NCI-H526 treated with DMSO at 0.1 percent for 48 hours (cell line): ENCODE measurements at regions not wholly inside any gene's neighbourhood (a gene's known extent, or its start where the extent isn't known, plus 50 kb on each side); places are given as distances from the start of the nearest gene placed in this dataset.
"Not testable (repeated sequence)": the region's sequence is repeated elsewhere in the genome, so short reads cannot be mapped to it uniquely, and the experiment has no call there.

Experiments used
- DNase-seq: peaks from one replicate; lab custom pipeline; 2025; lab: John Stamatoyannopoulos, UW

DNA sequence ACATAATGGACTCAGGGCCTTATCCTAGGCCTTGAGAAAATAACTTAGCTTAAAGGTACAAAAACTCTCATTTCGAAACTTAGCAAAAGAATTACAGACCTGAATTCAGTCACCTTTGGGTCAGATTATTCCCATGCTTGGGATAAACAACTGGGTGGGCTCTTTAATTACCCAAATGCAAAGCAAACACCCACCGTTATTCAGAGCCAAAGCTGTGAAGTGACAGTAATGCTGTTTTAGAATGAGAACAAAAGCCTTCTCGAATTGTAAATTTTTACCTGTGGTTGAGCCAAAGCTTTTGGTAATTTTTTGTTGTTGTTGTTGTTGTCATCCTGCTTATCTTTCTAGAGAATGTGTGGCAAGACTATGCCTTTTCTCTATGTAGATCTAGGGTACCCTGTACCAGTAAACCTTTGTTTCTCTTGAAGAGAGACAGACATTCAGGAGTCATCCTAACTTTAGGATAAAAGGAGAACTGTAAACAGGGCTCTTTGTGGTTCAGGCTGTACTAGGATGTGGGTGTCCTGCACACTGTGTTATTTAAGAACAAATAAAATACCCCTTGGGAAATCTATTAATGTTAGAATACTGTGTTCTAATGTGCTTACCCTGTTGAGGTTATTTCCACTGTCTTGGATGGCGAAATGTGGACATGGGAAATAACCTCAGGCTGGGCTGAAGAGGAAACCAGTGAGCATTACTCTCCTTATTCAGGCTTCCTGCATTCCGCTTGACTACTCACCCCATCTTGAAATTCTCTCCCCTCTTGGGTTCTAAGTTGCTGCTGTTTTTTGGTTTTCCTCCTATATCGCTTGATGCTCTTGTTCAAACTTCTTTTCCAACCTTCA, 480.7 kb downstream of the CD83 start:
- no peak for DNase-seq

DNA sequence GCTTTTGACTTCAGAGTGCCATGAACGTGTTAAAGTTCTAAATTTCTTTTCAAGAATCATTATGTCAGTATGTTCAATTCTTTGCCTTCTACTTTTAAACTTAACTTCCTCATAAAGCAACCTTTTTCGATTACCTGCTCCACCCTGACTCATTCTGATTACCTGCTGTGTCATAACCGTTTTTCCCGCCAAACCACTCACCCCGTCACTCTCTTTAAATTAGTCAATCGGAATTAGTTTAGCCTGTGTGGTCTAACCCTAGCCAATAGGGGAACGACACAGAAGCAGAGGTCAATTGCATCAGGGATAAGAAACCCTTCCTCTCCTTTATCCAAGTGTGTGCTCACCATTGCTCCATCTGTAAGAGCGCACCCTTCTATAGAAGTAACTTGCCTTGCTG, 482.7 kb downstream of the CD83 start:
- not testable (repeated sequence) for DNase-seq

DNA sequence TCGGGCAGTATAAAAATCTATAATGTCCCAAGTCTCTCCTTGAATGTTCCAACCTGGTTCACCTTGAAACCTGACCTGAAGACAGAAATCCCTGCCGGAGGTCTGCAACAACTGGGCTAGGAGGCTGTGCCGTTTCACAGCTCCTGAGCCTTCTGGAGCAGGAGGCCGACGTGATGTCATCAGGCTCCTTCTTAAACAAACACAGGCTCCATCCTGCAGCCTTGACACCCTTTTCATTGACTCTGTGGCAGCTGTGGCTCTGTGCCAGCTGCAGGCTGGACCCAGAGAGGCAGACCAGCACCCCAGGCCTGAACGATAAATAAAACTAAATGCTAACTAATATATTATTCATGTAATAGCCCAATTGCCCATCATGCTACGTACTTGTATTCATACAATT, 483.9 kb downstream of the CD83 start:
- DNase-seq, result no peak

DNA sequence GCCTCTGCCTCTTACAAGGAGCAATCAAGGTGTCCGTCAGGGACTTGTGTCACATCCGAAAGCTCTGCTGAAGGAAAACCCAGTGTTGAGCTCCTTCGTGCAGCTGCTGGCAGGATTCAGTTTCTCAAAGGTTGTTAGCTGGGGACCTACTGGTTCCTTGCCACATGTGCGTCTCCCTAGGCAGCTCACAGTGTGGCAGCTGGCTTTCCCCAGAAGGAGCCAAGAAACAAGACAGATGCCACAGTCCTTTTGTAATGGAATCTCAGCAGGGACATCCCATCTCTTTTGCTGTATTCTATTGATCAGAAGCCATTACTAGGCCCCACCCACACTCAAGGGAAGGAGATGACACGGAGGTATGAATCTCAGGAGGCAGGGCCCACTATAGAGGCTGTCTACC, 488.8 kb downstream of the CD83 start:
- no peak for DNase-seq

DNA sequence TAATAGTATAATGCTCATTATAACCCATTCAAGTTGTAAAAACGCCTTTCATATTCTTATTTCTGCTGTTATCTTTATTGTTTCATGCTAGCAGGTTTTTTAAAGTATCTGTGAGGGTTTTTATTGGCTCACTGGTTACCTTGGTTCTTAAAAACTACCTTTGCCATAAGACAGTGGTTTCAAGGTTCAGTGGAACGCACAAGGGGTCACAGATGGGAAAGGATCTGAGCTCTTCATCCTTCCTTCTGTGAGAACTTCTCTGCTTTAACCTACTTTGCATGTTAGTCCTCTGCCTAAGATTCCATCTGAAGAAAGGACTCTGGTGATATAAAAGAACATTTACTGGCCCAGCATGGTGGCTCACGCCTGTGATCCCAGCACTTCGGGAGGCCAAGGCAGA, 492.6 kb downstream of the CD83 start:
- DNase-seq, result no peak

DNA sequence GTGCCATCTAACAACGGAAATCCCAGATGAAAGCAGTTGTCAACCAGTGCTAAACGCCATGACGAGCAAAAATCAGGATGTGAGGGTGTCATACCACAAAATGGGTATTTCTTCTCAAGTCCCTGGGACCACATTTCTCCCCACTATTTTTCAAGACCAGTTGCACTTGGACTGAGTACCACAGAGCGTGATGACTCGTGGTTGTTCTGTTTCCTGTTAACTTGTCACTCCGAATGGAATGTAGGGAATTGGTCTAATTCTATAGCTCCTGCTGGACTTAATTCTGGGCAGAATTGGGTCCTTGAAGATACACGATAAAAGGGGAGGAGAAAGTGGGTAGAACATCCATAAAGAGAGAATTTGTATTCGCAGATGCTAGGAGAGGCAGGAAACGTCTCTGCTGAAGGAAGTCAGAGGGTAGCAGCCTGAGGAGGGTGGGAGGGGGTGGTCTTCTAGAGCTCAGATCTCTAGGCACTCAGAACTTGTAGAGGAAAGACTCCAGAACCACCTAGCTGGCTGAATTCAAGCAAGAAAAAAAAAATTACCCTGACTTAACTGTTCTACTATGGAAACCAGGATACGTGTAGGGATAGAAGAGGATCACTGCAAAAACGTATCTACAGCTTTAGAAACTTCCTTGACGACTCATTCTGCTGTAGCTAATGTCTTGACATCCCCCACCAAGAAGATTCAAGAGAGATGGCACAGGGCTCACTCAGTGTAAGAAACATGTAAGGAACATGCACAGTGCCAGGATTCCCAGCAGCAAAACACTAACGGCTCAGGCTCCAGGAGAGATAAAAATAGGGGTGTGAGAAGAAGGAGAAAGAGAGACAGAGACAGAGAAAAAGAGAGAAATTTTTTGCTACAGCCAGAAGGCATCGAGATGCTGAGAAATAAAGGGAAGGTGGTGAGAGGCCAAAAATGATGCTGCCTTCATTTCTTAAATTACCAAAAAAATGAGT, 494.7 kb downstream of the CD83 start:
- no peak for DNase-seq

DNA sequence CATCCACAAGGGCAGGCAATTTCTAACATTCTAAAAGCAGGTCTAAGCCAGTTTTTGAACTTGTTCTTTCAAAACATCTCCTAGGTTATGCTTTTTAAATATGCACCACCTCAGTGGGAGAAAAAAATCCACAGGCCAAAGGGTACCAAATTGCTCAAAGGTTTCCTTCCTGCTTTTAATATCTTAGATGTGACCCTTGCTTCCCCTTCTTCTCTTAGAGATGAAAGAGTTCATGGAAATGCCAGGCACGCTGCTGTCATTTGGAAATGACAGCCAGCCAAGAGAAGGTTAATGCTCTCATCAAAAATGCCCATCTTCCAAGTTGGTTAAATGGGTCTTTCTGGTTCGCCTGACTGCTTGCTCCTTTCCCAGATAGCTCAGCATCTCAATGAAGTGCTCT, 497.1 kb downstream of the CD83 start:
- no peak for DNase-seq

DNA sequence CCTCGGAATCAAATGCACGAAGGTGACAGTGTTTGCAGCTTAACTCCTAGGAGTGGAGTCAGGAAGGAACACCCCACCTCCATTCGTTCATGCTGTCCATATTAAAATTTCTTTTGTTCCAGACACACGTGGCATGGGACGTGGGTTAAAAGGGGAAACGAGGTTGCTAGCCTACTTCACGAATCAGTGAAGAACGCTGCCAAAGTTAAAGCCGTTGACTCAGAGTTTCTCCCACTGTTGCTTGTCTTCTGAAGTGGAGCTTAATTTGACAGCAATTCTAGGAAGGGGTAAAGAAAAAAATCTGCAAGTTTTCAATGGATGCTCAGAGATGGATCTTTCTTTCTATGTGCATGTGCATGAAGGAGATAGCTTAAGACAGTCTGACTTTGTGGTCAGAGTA, 499.1 kb downstream of the CD83 start:
- no peak for DNase-seq

DNA sequence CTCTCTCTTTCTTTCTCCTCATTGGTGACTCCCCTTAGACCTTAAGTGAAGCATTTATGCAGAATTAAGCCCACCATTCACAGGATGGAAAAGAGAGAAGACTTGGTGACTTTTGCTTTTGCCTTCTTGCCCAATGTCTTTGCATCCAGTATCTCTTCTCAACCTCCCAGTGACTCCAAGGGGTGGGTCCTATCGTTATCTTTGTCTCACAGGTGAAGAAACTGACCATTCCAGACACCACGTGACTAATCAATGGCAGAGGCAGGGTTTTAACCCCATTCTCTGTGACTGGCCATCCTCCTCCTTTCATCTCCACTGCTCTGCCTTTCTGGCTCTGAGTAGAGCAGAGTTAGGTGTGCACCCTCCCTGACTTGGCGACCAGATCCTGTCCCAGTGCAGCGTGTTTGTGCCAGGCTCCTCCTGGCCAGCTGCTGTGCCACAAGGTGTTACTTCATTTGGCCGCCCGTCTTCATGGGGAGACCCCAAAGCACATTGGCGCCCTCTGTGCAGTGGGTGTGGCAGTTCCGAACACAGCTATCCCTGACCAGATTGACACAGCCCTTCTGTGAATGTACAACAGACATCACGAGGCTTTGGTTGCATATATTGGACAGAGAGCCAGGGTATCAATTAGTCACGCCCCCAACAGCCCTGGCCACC, 501.3 kb downstream of the CD83 start:
- no peak for DNase-seq

DNA sequence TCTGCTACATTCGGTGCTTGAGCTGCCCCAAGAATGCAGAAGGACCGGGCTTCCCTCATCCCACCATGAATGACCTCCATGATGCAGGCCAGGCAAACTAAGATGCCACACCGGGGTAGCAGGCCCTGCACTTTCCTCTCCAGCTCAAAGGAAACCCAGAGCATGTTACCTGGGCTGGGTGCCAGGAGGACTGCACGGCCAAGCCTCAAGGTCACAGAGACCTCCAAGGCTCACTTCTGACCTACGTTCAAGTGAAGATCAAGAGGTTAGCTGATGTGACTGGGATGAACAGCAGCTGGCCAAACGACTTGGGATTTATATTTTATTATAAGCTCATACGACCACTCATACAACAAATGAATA, 501.8 kb downstream of the CD83 start:
- DNase-seq, result no peak

DNA sequence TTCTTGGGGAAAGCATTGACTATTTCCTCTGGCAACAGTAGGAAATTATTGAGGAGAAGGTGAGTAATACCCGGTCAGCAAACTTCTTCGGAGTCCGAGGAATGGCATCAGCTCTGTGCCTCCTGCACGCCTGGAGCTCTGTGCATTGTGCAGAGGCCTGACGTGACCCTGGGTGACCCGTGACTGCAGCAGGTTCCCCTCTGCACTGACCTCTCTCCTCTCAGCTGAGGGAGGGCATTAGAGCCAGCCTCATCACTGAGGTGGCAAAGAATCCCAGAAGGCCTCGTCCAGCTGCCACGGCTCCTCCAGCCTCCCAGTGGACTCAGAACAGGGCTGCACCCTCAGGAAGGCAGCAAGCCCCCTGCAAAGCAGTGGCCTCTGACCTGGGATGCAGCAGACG, 502.9 kb downstream of the CD83 start:
- DNase-seq, result no peak

DNA sequence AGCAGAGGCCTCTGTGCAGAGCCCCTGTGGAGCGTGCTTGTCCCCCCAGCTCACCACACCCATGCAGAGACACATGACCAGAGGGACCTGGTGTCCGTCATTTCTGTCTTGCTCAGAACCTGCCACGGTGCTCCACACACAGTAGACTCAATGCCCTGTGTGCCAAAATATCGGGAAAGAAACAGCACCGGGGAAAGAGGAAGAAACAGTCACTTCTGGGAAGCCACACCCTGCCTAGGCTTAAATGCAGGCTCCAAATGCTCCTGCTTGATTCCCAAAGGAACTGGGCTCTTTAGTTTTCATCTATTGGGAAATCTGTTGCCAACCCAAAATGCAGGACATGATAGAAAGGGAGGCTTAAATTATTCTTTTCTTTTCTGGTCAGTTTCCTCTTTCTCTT, 503.9 kb downstream of the CD83 start:
- no peak for DNase-seq

DNA sequence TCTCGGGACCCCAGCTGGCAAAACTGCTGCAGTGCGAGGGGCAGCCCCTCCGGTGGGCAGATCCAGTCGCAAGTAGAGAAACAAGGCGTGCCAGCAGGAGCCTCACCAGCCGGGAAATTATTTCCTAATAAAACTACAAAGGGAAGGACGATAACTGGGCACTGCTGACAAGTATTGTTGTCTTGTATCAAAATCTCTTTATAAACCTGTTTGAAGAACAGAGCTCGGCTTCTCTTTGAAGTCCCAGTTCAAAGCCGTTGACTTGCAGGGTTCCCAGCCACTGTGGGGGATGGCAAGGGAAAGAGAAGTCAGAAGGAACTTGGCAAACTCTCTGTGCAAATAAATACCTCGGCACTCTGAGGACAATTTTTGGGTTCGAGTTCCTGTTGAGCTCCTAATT, 504.5 kb downstream of the CD83 start:
- no peak for DNase-seq

DNA sequence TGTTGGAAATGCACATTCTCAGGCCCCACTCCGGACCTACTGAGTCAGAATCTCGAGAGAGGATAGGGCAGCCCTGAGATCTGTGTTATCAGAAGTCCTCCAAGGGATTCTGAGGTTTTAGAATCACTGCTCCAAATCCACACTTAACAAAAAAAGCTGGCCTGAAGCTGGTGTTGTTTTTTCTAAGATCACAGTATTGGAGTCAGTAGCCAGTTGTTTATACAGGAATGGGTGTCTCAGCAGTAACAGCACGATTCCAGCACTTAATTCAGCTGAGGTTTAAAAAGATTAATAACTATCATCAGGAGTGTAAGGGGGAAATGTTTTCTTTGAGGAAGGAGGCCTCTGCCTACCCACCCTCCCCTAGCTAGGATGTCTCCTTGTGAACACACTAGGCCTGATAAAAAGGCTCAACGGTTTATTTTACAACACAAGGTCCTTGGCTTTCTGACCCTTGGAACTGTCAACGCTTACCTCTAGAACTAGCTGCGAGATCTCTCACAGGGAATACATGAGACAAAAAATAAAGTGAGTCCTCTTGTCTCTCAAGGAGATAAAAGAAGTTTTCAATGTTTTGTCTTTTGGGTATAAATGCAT, 505.4 kb downstream of the CD83 start:
- DNase-seq, result no peak

DNA sequence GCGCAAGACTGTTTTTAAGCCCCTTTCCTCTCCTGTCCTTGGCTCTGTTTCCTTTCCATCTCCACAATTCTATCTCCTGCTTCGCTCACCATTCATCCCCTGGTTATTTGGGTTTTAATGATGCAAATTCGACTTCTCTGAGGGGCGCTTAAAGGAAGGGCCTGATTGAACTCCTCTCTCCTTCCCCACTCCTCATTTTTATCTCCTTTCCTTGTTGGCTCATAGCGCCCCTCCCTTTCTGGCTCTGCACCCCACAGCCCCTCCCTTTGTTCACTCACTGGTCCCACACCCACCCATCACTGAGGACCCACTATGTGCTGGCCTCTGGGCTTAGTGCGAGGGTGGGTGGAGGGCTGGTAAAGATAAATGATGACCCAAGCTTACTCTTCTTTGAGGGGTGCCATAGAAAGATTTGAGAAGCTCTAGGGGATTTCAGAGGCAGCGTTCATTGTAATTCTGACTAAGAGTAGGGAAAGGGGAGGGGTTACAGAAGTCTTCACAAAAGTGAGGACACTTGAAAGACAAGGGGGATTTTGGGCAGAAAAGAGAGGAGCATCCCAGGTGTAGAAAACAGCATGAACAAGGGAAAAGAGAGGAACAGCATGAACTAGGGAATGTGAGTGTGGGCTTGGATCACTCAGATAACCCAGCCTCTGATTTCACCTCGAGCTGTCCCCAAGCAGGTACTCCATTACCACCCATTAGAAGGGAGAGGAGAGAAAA, 507.8 kb downstream of the CD83 start:
- no peak for DNase-seq

DNA sequence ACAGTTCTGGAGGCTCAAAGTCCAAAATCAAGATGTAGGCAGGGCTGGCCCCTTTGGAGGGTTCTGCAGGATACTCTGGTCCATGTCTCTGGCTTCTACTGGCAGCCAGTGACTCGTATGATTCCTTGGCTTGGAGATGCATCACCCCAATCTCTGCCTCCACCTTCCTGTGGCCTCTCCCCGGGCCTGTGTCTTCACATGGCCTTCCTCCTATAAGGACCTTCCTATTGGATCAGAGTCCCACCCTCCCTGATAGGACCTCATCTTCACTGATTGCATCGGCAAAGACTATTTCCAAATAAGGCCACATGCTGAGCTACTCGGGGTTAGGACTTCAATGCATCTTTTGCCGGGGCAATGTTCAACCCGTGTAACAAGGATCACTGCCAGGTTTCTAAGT, 509.0 kb downstream of the CD83 start:
- DNase-seq, result no peak

DNA sequence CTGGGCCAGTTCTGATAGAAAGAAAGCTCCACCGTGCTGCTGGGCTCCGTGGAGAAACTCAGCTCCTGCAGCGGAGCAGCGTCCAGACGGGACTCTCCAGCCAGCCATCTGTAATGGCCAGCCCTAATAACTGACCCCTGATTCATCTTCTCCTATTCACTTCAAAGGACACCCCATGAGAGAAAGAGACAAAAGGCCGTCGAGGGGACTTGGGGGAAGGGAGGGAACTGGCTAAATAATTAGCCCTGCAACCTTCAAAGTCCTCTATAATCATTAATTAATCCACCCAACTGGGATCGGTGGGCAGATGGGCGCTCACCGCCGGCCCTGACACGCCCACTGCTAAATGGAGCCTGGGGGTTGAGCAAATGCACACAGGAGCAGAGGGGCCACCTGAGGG, 512.4 kb downstream of the CD83 start:
- no peak for DNase-seq

DNA sequence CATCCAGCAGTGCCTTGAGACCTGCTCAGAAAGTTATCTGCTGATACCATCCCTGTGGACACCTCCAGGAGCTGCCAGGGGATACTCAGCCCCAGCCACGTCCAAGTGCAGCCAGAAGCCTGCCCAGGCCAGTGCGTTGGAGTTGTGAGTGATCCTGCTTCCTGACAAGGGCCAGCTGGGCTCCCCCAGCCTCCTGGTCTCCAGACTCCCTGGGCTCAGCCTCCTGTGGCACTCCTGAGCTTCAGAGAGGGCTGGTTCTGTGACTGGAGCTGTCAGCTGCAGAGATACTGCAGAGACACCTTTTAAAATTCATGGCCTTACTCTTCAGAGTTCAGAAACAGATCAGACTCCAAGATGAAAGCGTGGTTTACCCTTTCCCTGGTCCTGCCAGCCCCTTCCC, 515.9 kb downstream of the CD83 start:
- no peak for DNase-seq

DNA sequence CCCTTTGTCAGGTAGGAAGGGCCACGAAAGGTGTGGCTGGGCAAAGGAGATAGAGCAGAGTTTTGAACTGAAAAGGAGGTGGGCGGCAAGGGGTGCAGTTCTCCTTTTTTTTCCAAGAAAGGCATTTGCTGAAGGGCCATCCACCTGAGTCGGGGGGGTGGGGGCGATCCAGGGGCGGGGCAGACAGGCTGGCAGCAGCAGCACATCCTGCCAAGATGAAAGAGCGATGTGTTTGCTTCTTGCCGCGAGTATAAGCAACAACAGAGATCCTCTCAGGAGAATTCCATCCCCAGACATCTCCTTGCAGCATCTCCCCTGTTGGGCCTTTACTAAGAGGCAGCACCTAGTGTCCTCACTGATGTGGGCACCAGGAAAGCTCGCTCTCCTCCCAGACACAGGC, 516.5 kb downstream of the CD83 start:
- no peak for DNase-seq

DNA sequence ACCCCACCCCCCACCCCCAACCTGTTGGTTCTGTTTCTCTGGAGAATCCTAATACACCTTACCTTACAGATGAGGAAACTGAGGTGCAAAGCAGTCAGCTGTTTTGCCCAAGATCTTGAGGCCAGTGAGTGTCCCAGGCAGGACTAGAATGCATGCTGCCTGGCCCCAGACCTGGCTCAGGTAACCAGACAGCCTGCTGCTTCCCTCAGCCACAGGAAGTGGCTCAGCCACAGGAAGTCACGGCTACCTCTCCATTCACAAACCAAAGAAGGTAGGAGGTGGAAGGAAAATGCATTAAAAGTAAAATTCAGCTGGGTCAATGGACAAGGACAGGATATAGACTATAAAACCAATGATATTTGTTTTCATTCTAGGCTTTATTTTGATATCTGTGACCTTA, 517.6 kb downstream of the CD83 start:
- no peak for DNase-seq

DNA sequence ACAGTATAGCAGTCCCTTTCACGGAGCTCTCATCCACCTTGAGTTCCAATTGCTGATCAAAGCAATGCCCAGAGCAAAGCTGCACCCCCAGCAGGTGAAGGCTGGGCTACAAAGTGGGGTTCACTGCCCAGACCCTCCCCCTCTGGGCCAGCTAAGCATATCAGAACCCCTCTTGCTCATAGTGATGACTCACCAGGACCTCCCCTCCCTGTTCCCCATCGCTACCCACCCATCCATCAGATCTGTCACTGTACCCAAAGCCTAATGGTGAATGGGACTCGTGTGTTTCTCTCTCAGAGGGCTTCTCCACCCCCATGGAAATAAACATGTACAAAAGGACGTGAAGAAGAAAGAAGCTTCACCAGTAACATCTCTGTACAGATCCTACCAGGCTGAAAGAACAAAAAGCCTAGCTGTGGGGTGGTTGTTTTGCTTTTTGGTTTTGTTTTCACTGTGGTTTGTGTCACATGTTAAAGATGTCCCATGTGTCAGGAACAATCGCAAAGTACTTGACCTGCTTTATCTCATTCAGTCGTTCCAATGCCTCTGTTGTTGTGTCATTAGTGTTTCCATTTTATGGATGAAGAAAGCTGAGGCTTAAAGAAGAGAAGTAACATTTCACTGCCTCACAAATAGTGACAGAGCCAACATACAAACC, 518.5 kb downstream of the CD83 start:
- no peak for DNase-seq
